SK-N-SH (cell line): ENCODE measurements at regions not wholly inside any gene's neighbourhood (a gene's known extent, or its start where the extent isn't known, plus 50 kb on each side); places are given as distances from the start of the nearest gene placed in this dataset.
"Not testable (repeated sequence)": the region's sequence is repeated elsewhere in the genome, so short reads cannot be mapped to it uniquely, and the experiment has no call there.

ENCODE experiments used
- EZH2phosphoT487 ChIP-seq: fragments of 200-600 bp; sonication (generic); IDR thresholded peaks from 2 replicates; pipeline ENCODE4 v1.6.1; 2017; ENCODE audit warnings: low read depth, mixed run types, mild to moderate bottlenecking, antibody characterized with exemption, moderate library complexity, borderline replicate concordance
- GATA2 ChIP-seq: sonication (generic); formaldehyde crosslinking; IDR thresholded peaks from 2 replicates; pipeline ENCODE4 v1.5.0; 2020; ENCODE audit warnings: mild to moderate bottlenecking, missing genetic modification reagents
- JUND ChIP-seq: IDR thresholded peaks from 2 replicates; pipeline ENCODE4 v1.4.0; 2012
- POLR2AphosphoS5 ChIP-seq: IDR thresholded peaks from 2 replicates; pipeline ENCODE4 v1.6.1; 2012; ENCODE audit warnings: low read depth, low read length
- RXRA ChIP-seq: IDR thresholded peaks from 2 replicates; pipeline ENCODE4 v1.4.0; 2012; ENCODE audit warnings: low read depth, mild to moderate bottlenecking, borderline replicate concordance
- SIN3A ChIP-seq: IDR thresholded peaks from 2 replicates; pipeline ENCODE4 v1.6.1; 2012; ENCODE audit warnings: low read depth, mild to moderate bottlenecking, low read length, moderate library complexity, borderline replicate concordance
- TCF12 ChIP-seq: IDR thresholded peaks from 2 replicates; pipeline ENCODE4 v1.4.0; 2012
- TF ChIP-seq, protein P1 (sequence below): fragments of 200-600 bp; sonication (generic); IDR thresholded peaks from 2 replicates; pipeline ENCODE4 v1.6.1; 2017; ENCODE audit warnings: antibody characterized with exemption, mild to moderate bottlenecking, moderate library complexity
- TF ChIP-seq, protein P2 (sequence below): IDR thresholded peaks from 2 replicates; pipeline ENCODE4 v1.6.1; 2012; ENCODE audit warnings: mild to moderate bottlenecking, low read depth, low read length, moderate library complexity

DNA sequence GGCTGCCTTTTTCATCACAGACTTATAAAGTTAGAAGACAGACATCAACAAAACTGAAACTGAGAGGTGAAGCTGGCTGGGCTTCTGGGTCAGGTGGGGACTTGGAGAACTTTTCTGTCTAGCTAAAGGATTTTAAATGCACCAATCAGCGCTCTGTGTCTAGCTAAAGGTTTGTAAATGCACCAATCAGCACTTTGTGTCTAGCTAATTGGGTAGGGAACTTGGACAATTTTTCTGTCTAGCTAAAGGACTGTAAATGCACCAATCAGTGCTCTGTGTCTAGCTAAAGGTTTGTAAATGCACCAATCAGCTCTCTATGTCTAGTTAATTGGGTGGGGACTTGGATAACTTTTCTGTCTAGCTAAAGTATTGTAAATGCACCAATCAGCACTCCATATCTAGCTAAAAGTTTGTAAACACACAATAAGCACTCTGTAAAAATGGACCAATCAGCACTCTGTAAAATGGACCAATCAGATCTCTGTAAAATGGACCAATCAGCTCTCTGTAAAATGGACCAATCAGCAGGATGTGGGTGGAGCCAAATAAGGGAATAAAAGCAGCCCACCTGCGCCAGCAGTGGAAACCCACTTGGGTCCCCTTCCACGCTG is 710.3 kb upstream of the INTU start:
- not testable (repeated sequence) for TF ChIP-seq SIN3A, EZH2phosphoT487, JUND, POLR2AphosphoS5, RXRA, TCF12, GATA2
- TF ChIP-seq, protein P1, sequence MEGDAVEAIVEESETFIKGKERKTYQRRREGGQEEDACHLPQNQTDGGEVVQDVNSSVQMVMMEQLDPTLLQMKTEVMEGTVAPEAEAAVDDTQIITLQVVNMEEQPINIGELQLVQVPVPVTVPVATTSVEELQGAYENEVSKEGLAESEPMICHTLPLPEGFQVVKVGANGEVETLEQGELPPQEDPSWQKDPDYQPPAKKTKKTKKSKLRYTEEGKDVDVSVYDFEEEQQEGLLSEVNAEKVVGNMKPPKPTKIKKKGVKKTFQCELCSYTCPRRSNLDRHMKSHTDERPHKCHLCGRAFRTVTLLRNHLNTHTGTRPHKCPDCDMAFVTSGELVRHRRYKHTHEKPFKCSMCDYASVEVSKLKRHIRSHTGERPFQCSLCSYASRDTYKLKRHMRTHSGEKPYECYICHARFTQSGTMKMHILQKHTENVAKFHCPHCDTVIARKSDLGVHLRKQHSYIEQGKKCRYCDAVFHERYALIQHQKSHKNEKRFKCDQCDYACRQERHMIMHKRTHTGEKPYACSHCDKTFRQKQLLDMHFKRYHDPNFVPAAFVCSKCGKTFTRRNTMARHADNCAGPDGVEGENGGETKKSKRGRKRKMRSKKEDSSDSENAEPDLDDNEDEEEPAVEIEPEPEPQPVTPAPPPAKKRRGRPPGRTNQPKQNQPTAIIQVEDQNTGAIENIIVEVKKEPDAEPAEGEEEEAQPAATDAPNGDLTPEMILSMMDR: not testable (repeated sequence)
- TF ChIP-seq, protein P2, sequence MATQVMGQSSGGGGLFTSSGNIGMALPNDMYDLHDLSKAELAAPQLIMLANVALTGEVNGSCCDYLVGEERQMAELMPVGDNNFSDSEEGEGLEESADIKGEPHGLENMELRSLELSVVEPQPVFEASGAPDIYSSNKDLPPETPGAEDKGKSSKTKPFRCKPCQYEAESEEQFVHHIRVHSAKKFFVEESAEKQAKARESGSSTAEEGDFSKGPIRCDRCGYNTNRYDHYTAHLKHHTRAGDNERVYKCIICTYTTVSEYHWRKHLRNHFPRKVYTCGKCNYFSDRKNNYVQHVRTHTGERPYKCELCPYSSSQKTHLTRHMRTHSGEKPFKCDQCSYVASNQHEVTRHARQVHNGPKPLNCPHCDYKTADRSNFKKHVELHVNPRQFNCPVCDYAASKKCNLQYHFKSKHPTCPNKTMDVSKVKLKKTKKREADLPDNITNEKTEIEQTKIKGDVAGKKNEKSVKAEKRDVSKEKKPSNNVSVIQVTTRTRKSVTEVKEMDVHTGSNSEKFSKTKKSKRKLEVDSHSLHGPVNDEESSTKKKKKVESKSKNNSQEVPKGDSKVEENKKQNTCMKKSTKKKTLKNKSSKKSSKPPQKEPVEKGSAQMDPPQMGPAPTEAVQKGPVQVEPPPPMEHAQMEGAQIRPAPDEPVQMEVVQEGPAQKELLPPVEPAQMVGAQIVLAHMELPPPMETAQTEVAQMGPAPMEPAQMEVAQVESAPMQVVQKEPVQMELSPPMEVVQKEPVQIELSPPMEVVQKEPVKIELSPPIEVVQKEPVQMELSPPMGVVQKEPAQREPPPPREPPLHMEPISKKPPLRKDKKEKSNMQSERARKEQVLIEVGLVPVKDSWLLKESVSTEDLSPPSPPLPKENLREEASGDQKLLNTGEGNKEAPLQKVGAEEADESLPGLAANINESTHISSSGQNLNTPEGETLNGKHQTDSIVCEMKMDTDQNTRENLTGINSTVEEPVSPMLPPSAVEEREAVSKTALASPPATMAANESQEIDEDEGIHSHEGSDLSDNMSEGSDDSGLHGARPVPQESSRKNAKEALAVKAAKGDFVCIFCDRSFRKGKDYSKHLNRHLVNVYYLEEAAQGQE: not testable (repeated sequence)
